ENCODE measurements at regions not wholly inside any gene's neighbourhood (a gene's known extent, or its start where the extent isn't known, plus 50 kb on each side); places are given as distances from the start of the nearest gene placed in this dataset.

GRCh38 chr1:219782929-219783328 lies 145.4 kb downstream of the SLC30A10 start:
- no peak overlapping the region for H3K27ac ChIP-seq (ENCODE audit: low read depth in 1 of 2, low read length in 1 of 2)
- H3K36me3 ChIP-seq (ENCODE audit: control insufficient read depth in 4 of 4, insufficient read depth in 4 of 4, low read length in 4 of 4), result no peaks in the 10 kb centered on the region
- no peak overlapping the region for H3K9ac ChIP-seq (ENCODE audit: insufficient read depth in 1 of 2, low read length in 2 of 2)
- H3K4me1 ChIP-seq (ENCODE audit: control insufficient read depth in 5 of 5, insufficient read depth in 5 of 5, low read length in 5 of 5), result peaks cover 0 to 22% (median 8%) of the 10 kb centered on the region in 5 donors
- H3K4me3 ChIP-seq, result no peak overlapping the region
- WGBS, 2 donors, result 55 to 69% methylated on average over 3 of the region's 3 CpGs
- no peak for TF ChIP-seq CTCF (IDR thresholded peaks at IDR 0.05; ENCODE audit: control extremely low read depth, extremely low read depth)
- DNase-seq (no peak), ATAC-seq (ENCODE audit: insufficient read depth, low FRiP score) (no peak)
- H3K9me3 ChIP-seq (ENCODE audit: control insufficient read depth in 4 of 4, insufficient read depth in 3 of 4, low read length in 3 of 4), result no peaks in the 10 kb centered on the region
- H3K27me3 ChIP-seq (ENCODE audit: control insufficient read depth in 3 of 3, insufficient read depth in 3 of 3, low read length in 2 of 3), result peaks cover 0 to 8% (median 3%) of the 10 kb centered on the region in 3 donors

GRCh38 chr1:219782311-219782710 lies 146.0 kb downstream of the SLC30A10 start:
- DNase-seq (no peak), ATAC-seq (ENCODE audit: insufficient read depth, low FRiP score) (no peak)
- Histone ChIP-seq H3K27me3 (ENCODE audit: control insufficient read depth in 3 of 3, insufficient read depth in 3 of 3, low read length in 2 of 3) (peaks cover 0 to 8% (median 3%) of the 10 kb centered on the region in 3 donors), H3K4me1 (ENCODE audit: control insufficient read depth in 5 of 5, insufficient read depth in 5 of 5, low read length in 5 of 5) (peaks cover 0 to 25% (median 8%) of the 10 kb centered on the region in 5 donors), H3K27ac (ENCODE audit: low read depth in 1 of 2, low read length in 1 of 2) (no peak overlapping the region), H3K9ac (ENCODE audit: insufficient read depth in 1 of 2, low read length in 2 of 2) (no peak overlapping the region), H3K4me3 (no peak overlapping the region), H3K36me3 (ENCODE audit: control insufficient read depth in 4 of 4, insufficient read depth in 4 of 4, low read length in 4 of 4) (no peaks in the 10 kb centered on the region), H3K9me3 (ENCODE audit: control insufficient read depth in 4 of 4, insufficient read depth in 3 of 4, low read length in 3 of 4) (no peaks in the 10 kb centered on the region)
- no peak for TF ChIP-seq CTCF (IDR thresholded peaks at IDR 0.05; ENCODE audit: control extremely low read depth, extremely low read depth)
- 69 to 76% methylated on average over 4 of the region's 4 CpGs for WGBS, 2 donors

GRCh38 chr1:219781491-219781890 lies 146.9 kb downstream of the SLC30A10 start:
- TF ChIP-seq CTCF (IDR thresholded peaks at IDR 0.05; ENCODE audit: control extremely low read depth, extremely low read depth), result no peak
- peaks cover 0 to 25% (median 8%) of the 10 kb centered on the region in 5 donors for H3K4me1 ChIP-seq (ENCODE audit: control insufficient read depth in 5 of 5, insufficient read depth in 5 of 5, low read length in 5 of 5)
- H3K4me3 ChIP-seq, result no peak overlapping the region
- DNase-seq (no peak), ATAC-seq (ENCODE audit: insufficient read depth, low FRiP score) (no peak)
- peaks cover 0 to 8% (median 0%) of the 10 kb centered on the region in 3 donors for H3K27me3 ChIP-seq (ENCODE audit: control insufficient read depth in 3 of 3, insufficient read depth in 3 of 3, low read length in 2 of 3)
- no peaks in the 10 kb centered on the region for H3K36me3 ChIP-seq (ENCODE audit: control insufficient read depth in 4 of 4, insufficient read depth in 4 of 4, low read length in 4 of 4)
- H3K27ac ChIP-seq (ENCODE audit: low read depth in 1 of 2, low read length in 1 of 2), result no peak overlapping the region
- no peak overlapping the region for H3K9ac ChIP-seq (ENCODE audit: insufficient read depth in 1 of 2, low read length in 2 of 2)
- H3K9me3 ChIP-seq (ENCODE audit: control insufficient read depth in 4 of 4, insufficient read depth in 3 of 4, low read length in 3 of 4), result no peaks in the 10 kb centered on the region

- Histone ChIP-seq H3K9me3 (ENCODE audit: control insufficient read depth in 4 of 4, insufficient read depth in 3 of 4, low read length in 3 of 4) (no peaks in the 10 kb centered on the region), H3K4me3 (no peak overlapping the region), H3K4me1 (ENCODE audit: control insufficient read depth in 5 of 5, insufficient read depth in 5 of 5, low read length in 5 of 5) (peaks cover 0 to 11% (median under 1%) of the 10 kb centered on the region in 5 donors), H3K9ac (ENCODE audit: insufficient read depth in 1 of 2, low read length in 2 of 2) (no peak overlapping the region), H3K27ac (ENCODE audit: low read depth in 1 of 2, low read length in 1 of 2) (no peak overlapping the region), H3K36me3 (ENCODE audit: control insufficient read depth in 4 of 4, insufficient read depth in 4 of 4, low read length in 4 of 4) (no peaks in the 10 kb centered on the region), H3K27me3 (ENCODE audit: control insufficient read depth in 3 of 3, insufficient read depth in 3 of 3, low read length in 2 of 3) (peaks cover 0 to 8% (median 0%) of the 10 kb centered on the region in 3 donors)
- WGBS, 2 donors, result 70 to 84% methylated on average over 4 of the region's 4 CpGs
- no peak for DNase-seq
- no peak for ATAC-seq (ENCODE audit: insufficient read depth, low FRiP score)
- TF ChIP-seq CTCF (IDR thresholded peaks at IDR 0.05; ENCODE audit: control extremely low read depth, extremely low read depth), result no peak
These were observed 149.5 kb downstream of the SLC30A10 start for GRCh38 chr1:219778793-219779369.
